ENCODE measurements at regions not wholly inside any gene's neighbourhood (a gene's known extent, or its start where the extent isn't known, plus 50 kb on each side); places are given as distances from the start of the nearest gene placed in this dataset.

- in situ Hi-C loops (cut with MboI; ENCODE audit: low pct_ligation_motif_present in 1 of 4, low pct_unique_long_range_greater_than_20kb in 1 of 4, low sequenced_read_pairs in 3 of 4), result no loop called here
- Histone ChIP-seq H3K36me3 (no peaks in the 10 kb centered on the region), H3K9me3 (no peaks in the 10 kb centered on the region), H3K27me3 (no peaks in the 10 kb centered on the region), H3K27ac (no peak overlapping the region), H3K4me3 (no peak overlapping the region), H3K4me1 (no peaks in the 10 kb centered on the region)
- TF ChIP-seq POLR2AphosphoS5 (IDR thresholded peaks at IDR 0.05) (no peak), EP300 (IDR thresholded peaks at IDR 0.05; ENCODE audit: low read depth) (no peak), POLR2A (IDR thresholded peaks at IDR 0.05) (no peak), CTCF (IDR thresholded peaks at IDR 0.05) (no peak)
- intact Hi-C loops (cut with DNase I; ENCODE audit: low total_unique reads), result no loop called here
- DNase-seq, result no peak
- 95% methylated on average over 2 of the region's 2 CpGs; no CpG with 5 or more reads in 1 of the 2 donors for WGBS, 2 donors (ENCODE audit: low coverage in 1 of 2)
Measured at GRCh38 chrX:124720532-124720931, 374.2 kb downstream of the SH2D1A start.

DNA sequence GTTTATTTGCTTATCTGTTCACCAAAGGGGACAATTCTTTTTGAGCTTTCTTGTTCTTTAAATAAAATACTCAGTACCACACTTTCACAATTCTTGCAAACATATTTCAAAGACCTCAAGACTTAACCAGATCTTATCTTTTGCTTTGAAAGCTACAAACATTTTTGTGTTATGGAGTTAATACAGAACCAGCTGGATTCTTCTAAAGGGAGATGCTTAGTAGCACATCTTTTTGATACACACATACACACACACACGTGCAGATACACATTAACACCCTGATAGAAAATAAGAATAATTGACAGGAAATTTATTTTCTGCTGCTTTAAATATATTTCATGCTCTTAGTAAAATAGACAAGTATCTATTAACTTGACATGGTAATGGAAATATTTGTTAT, 379.1 kb downstream of the SH2D1A start:
- WGBS, 2 donors (ENCODE audit: low coverage in 1 of 2), result 17 to 51% methylated on average over 1 of the region's 1 CpG
- no peak for DNase-seq
- no peak for TF ChIP-seq CTCF (IDR thresholded peaks at IDR 0.05)
- no peak for TF ChIP-seq POLR2AphosphoS5 (IDR thresholded peaks at IDR 0.05)
- TF ChIP-seq POLR2A (IDR thresholded peaks at IDR 0.05), result no peak
- TF ChIP-seq EP300 (IDR thresholded peaks at IDR 0.05; ENCODE audit: low read depth), result no peak
- Histone ChIP-seq H3K4me1 (no peaks in the 10 kb centered on the region), H3K27me3 (no peaks in the 10 kb centered on the region), H3K4me3 (no peak overlapping the region), H3K27ac (no peak overlapping the region), H3K36me3 (no peaks in the 10 kb centered on the region), H3K9me3 (no peaks in the 10 kb centered on the region)
- in situ Hi-C loops (cut with MboI; ENCODE audit: low pct_ligation_motif_present in 1 of 4, low pct_unique_long_range_greater_than_20kb in 1 of 4, low sequenced_read_pairs in 3 of 4), result no loop called here
- intact Hi-C loops (cut with DNase I; ENCODE audit: low total_unique reads), result no loop called here

GRCh38 chrX:124726292-124726691, 379.9 kb downstream of the SH2D1A start:
- no peak for DNase-seq
- Histone ChIP-seq H3K4me3 (no peak overlapping the region), H3K4me1 (no peaks in the 10 kb centered on the region), H3K9me3 (no peaks in the 10 kb centered on the region), H3K27me3 (no peaks in the 10 kb centered on the region), H3K36me3 (no peaks in the 10 kb centered on the region), H3K27ac (no peak overlapping the region)
- WGBS, 2 donors (ENCODE audit: low coverage in 1 of 2), result 50 to 51% methylated on average over 1 to 2 of the region's 2 CpGs
- intact Hi-C loops (cut with DNase I; ENCODE audit: low total_unique reads), result no loop called here
- TF ChIP-seq POLR2A (IDR thresholded peaks at IDR 0.05) (no peak), EP300 (IDR thresholded peaks at IDR 0.05; ENCODE audit: low read depth) (no peak), CTCF (IDR thresholded peaks at IDR 0.05) (no peak), POLR2AphosphoS5 (IDR thresholded peaks at IDR 0.05) (no peak)
- in situ Hi-C loops (cut with MboI; ENCODE audit: low pct_ligation_motif_present in 1 of 4, low pct_unique_long_range_greater_than_20kb in 1 of 4, low sequenced_read_pairs in 3 of 4), result no loop called here

DNA sequence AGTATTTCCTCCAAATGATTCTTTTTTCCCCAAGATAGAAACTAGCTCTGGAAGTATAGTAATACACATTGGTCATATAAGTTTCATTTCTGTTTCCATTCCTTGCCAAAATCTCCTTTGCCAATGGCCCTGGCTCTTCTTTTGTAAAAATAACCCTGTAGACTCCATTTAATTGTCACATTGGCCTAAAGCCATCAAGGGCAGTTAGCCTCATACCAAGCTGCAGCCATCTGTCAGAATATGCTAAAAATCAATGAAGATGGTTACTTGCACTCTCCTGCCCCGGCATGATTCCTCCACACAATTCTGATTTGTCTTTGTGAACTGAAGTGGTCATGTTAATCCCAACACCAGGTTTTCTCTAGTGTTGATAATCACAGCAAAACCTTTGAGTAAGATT, 380.5 kb downstream of the SH2D1A start:
- Histone ChIP-seq H3K27me3 (no peaks in the 10 kb centered on the region), H3K4me1 (no peaks in the 10 kb centered on the region), H3K36me3 (no peaks in the 10 kb centered on the region), H3K27ac (no peak overlapping the region), H3K4me3 (no peak overlapping the region), H3K9me3 (no peaks in the 10 kb centered on the region)
- TF ChIP-seq CTCF (IDR thresholded peaks at IDR 0.05), result no peak
- TF ChIP-seq POLR2AphosphoS5 (IDR thresholded peaks at IDR 0.05), result no peak
- TF ChIP-seq POLR2A (IDR thresholded peaks at IDR 0.05), result no peak
- in situ Hi-C loops (cut with MboI; ENCODE audit: low pct_ligation_motif_present in 1 of 4, low pct_unique_long_range_greater_than_20kb in 1 of 4, low sequenced_read_pairs in 3 of 4), result no loop called here
- WGBS, 2 donors (ENCODE audit: low coverage in 1 of 2), result 57% methylated on average over 1 of the region's 1 CpG; no CpG with 5 or more reads in 1 of the 2 donors
- no peak for DNase-seq
- intact Hi-C loops (cut with DNase I; ENCODE audit: low total_unique reads), result no loop called here

Data from transverse colon (tissue), 4 donors.